GM19238 (cell line): ENCODE measurements at regions not wholly inside any gene's neighbourhood (a gene's known extent, or its start where the extent isn't known, plus 50 kb on each side); places are given as distances from the start of the nearest gene placed in this dataset.
"Not testable (repeated sequence)": the region's sequence is repeated elsewhere in the genome, so short reads cannot be mapped to it uniquely, and the experiment has no call there.

ENCODE experiments used
- DNase-seq: peaks from one replicate; pipeline ENCODE4 v3.0.0; 2011; ENCODE audit warnings: low spot score; ENCODE audit not compliant: insufficient read length

DNA sequence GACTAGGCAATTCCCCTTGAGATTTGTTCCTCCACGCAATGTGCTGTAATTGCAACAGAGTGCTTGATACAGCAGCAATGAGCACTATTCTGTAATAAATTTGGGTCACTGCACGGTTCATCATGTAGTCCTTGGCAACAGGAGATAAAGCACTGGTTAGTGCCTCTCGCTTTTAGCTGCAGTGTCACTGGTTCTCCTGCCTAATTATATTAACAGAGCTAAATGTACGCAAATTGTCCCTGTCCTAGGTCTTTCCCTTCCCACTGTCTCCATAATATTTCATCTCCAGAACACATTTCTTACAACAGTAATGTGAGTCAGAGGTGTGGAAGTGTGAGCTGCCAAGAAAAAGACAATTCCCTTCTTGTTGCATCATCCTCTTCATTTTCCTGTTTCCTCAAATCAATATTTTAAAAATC, 553.1 kb downstream of the ZNF608 start:
- DNase-seq = no peak

DNA sequence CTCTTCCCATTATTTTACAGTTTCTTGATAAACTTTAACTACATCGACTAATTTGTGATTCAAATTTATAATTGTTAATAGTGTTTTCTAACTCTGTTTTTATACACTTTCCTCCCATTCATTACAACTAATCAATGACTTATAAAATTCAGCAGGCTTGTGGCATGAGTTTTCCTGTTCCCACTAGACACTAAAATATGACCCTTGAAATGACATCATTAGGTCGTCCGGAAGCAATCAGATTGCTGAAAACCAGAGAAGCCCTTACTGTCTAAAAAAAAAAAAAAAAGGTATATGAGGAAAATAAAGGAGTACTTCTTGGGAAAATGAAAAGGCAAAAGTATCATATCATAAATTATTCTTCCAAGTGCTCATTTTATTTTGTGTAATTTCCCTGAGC, 553.7 kb downstream of the ZNF608 start:
- no peak for DNase-seq

DNA sequence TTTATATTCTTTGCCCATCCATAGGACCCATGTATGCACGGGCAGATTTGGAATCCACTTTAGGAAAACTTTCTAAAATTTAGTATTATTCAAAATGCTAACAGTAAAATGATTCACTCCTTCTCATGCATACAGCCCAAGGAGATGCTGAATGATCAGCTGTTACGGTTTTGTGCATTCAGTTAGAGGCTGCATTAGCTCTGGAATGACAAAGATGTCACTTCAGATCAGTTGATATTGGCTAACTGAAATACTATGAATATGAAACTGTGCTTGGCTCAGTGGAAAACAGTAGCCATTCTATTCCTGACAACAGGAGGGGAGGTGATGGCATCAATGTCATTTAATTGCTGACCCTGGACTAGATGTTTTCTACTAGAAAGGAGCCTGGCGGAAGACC, 560.7 kb downstream of the ZNF608 start:
- no peak for DNase-seq

DNA sequence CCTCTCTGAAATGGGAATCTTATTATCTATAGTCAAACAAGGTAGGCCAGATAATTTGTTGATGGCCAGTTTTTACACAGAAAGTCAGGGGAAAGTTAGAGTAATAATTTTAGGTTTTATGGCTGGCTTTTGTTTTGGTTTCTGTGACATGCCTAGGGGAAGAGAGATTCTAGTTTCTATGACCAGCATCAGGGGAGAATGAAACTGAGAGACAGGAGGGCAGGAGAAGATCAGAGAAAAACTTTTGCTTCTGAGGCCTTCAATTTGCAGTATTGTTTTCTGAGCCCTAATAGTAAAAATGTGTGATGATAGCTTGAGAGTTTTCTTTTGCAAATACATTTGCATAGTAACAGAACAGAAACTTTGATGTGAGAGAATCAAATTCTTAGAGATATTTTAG, 564.3 kb downstream of the ZNF608 start:
- no peak for DNase-seq

DNA sequence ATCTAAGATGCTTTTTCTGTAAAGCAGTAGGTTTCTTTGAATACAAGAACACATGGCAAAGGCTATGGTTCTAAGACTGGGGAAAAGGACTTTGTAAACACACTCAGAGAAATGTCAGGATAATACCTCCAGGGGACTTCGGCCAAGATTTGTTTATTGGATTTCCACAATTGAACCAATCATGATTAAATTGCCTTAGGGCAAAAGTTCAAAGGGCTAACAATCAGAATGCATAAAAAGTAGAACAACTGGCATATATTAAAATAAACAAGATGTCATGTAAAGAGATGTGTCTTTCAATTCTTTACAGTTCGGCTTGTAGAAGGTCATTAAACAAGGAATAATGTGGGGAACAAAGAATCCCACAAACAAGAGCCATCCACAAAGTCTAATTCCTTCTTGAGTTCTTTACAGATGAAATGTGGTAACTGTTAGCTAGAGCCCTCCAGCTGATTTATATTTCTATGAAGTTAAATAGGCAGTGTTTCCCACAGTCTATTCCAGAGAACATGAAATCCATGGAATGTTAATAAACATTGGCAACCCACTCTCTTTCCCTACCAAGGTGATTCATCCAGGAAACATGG, 565.5 kb downstream of the ZNF608 start:
- DNase-seq = no peak

DNA sequence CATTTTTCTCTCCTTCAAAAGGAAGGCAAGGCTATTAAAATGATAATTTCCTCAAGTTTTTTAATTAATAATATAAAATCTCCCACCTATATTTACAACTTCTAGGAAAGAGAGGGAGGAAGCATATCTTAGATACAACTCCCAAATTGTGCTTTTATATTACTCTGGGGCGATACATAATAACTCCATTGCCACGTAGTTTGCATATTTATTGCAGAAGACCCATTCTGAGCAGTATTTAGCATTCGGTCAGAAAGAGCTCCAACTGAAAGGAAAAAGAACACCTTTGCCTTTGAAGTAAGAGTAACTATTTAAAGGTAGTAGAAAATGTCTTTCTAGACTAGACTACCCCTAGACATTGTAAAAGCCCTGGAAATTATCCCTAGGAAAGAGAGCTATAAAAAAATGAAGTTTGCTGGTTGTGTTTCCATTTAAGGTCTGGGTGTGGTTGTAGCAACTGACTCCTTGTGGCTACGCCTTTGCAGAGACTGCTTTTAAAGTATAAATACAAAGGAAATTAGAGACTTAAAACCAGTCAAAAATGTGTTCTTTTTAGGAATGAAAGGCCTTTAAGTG, 566.1 kb downstream of the ZNF608 start:
- DNase-seq = no peak

DNA sequence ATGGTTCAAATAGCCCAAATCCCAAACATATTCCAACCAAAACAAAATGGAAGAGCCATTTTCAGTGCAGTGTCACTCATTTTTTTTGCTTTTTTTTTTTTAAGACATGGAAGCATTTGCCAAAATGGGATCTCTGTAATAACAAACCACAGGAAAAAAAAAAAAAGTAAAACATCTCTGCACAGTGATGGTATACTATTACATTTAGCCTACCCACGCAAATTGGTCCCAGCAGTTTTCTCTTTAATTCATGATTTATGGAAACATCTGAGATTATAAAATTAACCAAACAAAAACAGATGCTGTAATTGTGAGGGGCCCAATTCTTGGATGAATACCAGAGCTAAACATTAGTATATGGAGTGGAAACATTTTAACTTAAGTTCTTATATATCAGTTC, 566.6 kb downstream of the ZNF608 start:
- DNase-seq = no peak

DNA sequence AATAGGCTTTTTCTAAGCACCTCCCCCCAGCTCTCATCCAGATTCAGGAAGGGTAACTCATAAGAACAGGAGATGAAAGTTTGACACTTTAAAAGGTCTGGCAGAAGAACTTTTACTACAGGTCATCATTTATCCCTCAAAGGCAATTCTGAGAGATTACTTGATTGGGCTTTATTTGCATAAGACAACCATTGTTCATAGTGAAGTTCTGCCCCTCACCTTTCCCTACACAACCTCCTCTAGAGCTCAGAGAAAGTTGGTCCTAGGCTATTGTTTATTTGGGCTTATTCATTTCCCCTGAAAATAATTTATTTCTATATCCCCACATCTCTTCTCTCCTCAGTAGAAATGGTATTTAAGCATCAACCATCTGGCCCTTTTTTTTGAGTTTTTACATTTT, 568.4 kb downstream of the ZNF608 start:
- no peak for DNase-seq

DNA sequence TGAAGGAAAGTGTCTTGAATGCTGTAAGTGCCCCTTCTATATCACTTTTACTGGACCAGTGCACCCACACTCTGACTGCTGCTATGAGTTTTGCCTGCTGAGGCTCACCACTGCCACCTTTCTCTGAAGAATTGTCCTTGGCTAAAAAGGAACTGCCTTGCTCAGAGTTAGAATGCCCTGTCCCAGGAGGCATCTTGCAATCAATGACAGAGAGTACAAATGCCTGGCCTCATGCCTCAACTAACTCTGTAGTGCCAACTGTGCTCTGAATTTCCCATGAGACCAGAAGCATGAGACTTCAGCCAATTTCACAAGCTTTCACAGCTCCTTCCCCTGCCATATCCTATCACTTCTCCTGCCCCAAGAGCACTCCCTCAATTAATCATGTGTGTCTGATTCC, 569.7 kb downstream of the ZNF608 start:
- no peak for DNase-seq

DNA sequence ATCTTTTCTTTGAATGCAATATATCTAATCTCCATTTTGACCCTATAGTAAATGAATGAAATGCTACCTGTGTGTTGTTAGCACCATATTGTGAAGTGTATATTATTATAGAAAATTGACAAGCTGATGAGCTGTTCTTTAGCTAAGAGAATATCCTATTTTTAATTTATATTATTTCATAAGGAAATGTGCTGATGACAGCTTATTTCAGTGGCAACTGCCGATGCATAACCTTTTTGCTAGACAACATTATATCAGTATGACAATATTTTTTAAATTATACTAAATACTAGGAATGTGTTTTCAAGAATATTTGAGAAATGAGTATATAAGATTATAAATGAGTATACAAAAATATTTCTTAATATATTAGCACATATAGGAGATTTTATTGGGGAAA, 573.1 kb downstream of the ZNF608 start:
- DNase-seq = no peak

DNA sequence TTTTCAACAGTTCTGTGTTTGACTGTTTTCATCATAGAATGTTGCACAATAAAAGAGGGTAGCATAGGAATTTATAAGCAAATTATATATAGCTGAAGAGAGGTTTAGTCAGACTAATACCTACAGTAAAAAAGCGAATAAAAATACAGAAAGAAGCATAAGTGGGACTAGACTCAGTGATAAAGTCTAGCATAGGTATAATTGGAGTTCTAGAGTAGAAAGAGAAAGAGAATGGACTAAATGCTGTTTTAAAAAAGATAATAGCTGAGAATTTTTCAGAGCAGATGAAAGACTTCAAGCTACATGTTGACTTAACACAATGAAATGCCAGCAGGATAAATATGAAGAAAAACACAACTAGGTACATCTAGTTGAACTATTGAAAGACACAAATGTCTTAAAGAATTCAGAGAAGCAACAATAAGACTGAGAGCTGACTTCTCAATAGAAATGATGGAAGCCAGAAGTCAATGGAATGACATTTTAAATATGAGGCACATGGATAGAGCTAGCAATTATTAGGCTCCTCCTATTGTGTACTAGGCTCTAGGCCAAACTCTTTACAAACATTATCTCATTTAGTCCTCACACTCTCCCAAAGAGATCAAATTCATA, 573.9 kb downstream of the ZNF608 start:
- DNase-seq = no peak

DNA sequence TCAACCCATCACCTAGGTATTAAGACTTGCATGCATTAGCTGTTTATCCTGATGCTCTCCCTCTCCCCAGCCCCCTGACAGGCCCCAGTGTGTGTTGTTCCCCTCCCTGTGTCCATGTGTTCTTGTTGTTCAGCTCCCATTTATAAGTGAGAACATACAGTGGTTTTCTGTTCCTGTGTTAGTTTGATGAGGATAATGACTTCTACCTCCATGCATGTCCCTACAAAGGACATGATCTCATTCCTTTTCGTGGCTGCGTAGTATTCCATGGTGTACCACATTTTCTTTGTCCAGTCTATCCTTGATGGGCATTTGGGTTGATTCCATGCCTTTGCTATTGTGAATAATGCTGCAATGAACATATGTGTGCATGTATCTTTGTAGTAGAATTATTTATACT, 578.3 kb downstream of the ZNF608 start:
- DNase-seq = not testable (repeated sequence)

DNA sequence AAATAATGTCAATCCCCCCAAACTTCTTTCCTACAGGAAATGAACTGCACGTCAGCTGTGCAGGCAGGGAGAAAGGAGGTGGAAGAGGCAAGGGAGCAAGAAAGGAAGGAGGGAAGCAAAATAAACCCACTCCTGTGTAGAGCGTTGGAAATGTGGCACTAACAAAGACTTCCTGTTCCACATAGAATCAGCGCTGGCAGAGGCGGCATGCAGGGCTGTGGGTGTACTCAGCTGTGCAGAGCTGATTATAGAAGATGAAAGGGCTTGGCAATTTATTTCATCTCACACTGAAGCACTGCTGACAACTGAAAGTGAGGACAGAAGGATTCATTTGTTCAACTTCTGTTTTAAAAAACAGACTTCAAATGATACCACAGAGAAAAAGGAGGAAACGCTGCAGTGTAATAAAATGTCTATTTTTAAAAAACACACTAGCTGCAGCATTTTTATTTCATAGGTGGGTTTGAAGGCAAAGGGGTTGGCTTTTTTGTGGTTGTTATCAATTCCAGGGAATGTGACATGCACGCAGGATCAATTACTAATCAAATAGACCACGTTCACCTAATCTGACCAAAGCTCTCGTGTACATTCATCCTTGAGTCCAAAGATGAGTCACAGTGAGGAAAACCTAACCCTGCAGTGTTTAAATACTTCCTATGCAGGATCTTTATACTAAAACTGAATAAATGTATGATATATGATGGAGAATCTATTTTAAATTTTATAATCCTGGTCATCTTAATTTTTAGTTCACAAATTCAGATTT, 583.5 kb downstream of the ZNF608 start:
- no peak for DNase-seq

DNA sequence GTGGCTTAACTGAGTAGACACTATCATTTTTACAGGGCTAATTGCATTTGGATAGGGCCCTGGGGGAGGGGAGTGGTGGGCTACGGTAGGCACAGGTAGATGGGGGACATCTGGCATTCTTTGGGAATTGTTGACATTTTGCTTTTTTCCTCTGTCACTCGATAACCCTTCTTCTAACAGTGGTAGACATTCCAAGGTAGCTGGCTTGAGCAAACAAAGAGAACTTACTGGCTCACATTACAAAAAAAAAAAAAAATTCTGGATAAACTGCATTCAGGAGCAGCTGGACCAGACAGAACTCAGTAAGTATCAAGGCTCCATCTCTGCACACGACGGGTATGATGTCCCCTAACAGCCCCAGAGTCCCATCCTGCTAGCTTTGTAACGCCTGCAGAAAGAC, 585.2 kb downstream of the ZNF608 start:
- no peak for DNase-seq

DNA sequence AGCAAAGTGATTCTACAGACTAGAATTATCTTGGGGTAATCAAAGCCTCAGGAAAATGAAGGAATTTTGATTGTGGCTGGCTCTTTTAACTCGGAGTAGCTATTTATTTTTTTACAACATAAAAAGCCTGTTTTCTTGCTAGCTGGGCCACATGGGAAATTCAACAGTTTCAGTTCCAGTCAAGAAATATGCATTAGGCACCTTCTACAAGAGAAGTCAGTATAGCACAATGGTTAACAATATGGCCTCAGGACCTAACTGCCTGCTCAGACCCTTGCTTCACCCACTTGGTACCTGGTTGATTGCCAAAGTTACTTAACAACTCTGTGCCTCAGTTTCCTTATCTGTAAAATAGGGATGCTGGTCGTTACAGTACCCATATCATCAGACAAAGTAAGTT, 586.2 kb downstream of the ZNF608 start:
- DNase-seq = no peak

DNA sequence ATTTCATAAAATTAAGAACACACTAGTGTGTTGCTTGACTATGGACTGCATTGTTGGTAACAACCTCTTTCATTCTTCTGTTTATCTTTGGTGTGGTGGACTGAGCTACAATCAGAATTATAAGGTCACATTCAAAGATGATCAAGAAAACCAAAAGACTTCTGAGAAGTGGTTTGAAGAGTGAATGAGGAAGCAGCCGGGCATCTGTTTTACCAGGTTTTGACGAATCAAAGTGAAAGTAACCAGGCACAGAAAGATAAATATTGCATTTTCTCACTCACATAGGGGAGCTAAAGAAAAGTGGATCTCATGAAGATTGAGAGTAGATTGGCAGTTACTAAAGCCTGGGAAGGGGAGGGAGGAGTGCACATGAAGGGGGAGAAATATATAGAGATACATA, 589.1 kb downstream of the ZNF608 start:
- no peak for DNase-seq

DNA sequence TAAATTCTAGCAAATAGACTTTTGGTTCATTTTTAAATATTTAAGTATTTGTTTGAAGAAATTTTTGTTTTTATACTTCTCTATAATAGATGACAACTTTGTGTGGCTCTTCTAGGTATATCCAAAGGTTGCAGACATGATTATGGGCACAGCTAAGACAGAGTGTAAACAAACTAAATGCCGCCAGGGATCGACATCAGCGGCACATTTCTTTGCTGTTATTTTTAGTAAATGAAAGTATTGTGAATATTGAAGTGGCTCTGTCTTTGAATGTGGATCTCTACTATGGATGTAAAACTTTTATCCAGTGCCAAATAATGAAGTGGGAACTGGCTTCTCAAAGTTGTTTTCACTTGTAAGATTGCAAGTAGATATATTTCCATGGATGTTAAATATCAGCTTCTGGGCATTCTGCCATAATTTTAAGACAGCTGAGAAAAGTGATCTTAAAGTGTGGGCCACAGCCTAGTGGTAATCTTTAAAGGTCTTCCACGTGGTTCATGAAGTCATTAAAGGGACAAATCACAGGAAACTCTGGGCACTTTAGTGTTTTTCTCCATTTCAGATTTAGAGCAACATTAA, 589.9 kb downstream of the ZNF608 start:
- no peak for DNase-seq

DNA sequence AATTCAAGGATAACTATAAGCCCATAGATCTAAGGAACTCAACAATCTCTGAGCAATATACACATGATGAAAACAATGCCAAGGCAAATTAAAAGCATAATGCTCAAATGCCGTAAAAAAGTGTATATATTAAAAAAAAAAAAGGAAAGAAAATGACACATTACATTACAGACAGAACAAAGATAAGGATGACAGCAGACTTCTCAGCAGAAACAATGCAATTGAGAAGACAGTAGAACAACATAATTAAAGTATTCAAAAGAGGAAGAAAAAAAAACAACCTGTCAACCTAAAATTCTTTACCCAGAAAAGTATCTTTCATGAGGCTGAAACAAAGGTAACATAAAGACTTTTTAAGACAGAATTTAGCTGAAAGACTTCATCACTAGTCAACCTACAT, 591.7 kb downstream of the ZNF608 start:
- no peak for DNase-seq

DNA sequence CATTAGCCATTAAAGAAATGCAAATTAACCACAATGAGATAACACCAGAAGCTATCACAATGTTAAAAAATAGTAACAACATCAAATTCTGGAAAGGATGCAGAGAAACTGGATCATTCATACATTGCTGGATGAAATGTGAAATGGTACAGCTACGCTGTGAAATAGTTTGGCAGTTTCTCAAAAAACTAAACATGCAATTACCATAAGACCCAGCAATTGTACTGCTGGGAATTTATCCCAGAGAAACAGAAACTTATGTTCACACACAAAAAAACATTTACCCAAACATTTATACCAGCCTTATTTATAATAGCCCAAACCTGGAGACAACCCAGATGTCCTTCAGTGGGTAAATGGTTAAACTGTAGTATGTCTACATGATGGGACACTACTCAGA, 592.9 kb downstream of the ZNF608 start:
- DNase-seq = no peak

DNA sequence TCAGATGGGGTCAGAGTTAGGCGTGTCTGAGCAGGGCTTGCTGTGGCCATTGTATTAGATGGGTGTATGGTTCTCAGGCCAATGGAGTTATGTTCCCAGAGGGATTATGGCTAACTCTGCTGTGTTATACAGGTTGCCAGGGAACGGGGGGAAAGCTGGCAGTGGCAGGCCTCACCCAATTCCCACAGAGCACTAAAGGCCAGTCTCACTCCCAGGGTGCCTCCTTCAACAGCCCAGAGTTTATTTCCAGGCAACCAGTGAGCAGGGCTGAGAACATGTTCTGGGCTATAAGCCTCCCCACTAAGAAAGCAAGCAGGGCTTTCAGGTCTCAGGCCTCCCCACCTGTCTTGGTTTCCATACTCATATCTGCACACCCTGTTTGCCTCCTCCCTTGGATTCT, 597.9 kb downstream of the ZNF608 start:
- DNase-seq = no peak

DNA sequence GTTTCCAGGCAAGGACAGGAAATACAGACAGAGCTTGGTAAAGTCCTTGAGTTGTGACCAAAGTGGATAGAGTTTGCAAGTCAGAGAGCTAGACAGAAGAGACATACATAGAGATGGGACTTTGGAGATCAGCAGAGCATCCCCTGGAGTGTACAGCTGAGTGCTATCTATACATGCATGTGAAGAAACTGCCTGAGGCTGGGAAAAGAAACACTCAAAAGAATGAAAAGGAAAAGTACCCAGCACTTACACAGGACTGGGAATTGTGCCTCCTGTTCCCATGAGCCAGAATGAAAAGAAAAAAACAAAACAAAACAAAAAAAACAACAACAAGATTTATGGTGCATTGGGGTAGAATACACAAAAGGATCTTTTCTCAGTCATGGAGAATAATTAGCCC, 606.4 kb downstream of the ZNF608 start:
- DNase-seq = no peak

DNA sequence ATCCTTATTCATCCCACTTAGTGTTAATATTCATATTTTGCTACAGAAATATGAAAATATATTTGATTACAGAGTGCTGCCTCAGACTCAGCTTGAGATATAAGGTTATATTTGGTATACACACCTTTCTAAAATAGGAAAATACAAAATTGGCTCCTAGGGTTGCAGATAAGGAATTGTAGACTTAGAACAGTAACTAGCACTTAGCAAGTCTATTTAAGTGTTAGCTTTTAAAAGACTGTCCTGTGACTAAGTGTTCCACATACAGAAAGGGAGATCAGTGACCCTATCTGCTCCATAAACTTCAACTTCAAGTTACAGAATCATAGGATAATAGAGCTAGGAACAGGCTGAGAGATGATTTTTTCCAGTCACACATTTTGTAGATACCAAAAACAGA, 607.0 kb downstream of the ZNF608 start:
- no peak for DNase-seq
